ENCODE measurements at regions not wholly inside any gene's neighbourhood (a gene's known extent, or its start where the extent isn't known, plus 50 kb on each side); places are given as distances from the start of the nearest gene placed in this dataset.

DNA sequence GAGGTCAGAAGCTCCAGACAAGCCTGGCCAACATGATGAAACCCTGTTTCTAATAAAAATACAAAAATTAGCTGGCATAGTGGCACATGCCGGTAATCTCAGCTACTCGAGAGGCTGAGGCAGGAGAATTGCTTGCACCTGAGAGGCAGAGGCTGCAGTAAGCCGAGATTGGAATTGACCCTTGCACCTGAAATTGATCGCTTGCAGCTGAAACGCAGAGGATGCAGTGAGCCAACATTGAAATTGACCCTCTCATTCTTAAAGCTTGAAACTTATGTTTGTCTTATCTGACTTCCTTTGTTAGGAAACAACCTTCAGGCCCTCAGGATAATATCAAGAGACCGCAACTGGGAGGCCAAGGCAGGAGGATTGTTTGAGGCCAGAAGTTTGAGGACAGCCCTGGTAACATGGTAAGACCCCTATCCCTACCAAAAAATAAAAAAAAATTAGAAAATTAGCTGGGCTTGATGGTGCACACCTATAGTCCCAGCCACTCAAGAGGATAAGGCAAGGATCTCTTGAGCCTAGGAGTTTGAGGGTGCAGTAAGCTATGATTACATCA, 376.6 kb upstream of the XYLT1 start:
- TF ChIP-seq, protein P1, sequence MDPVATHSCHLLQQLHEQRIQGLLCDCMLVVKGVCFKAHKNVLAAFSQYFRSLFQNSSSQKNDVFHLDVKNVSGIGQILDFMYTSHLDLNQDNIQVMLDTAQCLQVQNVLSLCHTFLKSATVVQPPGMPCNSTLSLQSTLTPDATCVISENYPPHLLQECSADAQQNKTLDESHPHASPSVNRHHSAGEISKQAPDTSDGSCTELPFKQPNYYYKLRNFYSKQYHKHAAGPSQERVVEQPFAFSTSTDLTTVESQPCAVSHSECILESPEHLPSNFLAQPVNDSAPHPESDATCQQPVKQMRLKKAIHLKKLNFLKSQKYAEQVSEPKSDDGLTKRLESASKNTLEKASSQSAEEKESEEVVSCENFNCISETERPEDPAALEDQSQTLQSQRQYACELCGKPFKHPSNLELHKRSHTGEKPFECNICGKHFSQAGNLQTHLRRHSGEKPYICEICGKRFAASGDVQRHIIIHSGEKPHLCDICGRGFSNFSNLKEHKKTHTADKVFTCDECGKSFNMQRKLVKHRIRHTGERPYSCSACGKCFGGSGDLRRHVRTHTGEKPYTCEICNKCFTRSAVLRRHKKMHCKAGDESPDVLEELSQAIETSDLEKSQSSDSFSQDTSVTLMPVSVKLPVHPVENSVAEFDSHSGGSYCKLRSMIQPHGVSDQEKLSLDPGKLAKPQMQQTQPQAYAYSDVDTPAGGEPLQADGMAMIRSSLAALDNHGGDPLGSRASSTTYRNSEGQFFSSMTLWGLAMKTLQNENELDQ (tag by site-specific recombination; IDR thresholded peaks at IDR 0.05; ENCODE audit: low read depth) = no peak
- TF ChIP-seq HOXD13 (CRISPR knock-in tag; IDR thresholded peaks at IDR 0.05; ENCODE audit: borderline replicate concordance) (no peak), ZNF555 (tag by site-specific recombination; conservative IDR thresholded peaks at IDR 0.05) (no peak), ZNF776 (tag by site-specific recombination; IDR thresholded peaks at IDR 0.05; ENCODE audit: borderline replicate concordance) (no peak), GLI2 (tag by site-specific recombination; IDR thresholded peaks at IDR 0.05; ENCODE audit: borderline replicate concordance, low read depth) (no peak), ZBTB48 (tag by site-specific recombination; IDR thresholded peaks at IDR 0.05) (no peak), YY2 (tag by site-specific recombination; IDR thresholded peaks at IDR 0.05) (no peak), ZNF426 (tag by site-specific recombination; IDR thresholded peaks at IDR 0.05) (no peak), ZNF433 (tag by site-specific recombination; IDR thresholded peaks at IDR 0.05; ENCODE audit: low read depth) (no peak), ZNF292 (tag by site-specific recombination; IDR thresholded peaks at IDR 0.05; ENCODE audit: borderline replicate concordance, low read depth) (no peak), ZNF701 (tag by site-specific recombination; IDR thresholded peaks at IDR 0.05) (no peak), ZIC2 (tag by site-specific recombination; IDR thresholded peaks at IDR 0.05) (no peak), ZNF629 (tag by site-specific recombination; IDR thresholded peaks at IDR 0.05) (no peak), ZNF175 (tag by site-specific recombination; IDR thresholded peaks at IDR 0.05) (no peak), HOXC10 (CRISPR knock-in tag; IDR thresholded peaks at IDR 0.05) (no peak)
- TF ChIP-seq, protein P2, sequence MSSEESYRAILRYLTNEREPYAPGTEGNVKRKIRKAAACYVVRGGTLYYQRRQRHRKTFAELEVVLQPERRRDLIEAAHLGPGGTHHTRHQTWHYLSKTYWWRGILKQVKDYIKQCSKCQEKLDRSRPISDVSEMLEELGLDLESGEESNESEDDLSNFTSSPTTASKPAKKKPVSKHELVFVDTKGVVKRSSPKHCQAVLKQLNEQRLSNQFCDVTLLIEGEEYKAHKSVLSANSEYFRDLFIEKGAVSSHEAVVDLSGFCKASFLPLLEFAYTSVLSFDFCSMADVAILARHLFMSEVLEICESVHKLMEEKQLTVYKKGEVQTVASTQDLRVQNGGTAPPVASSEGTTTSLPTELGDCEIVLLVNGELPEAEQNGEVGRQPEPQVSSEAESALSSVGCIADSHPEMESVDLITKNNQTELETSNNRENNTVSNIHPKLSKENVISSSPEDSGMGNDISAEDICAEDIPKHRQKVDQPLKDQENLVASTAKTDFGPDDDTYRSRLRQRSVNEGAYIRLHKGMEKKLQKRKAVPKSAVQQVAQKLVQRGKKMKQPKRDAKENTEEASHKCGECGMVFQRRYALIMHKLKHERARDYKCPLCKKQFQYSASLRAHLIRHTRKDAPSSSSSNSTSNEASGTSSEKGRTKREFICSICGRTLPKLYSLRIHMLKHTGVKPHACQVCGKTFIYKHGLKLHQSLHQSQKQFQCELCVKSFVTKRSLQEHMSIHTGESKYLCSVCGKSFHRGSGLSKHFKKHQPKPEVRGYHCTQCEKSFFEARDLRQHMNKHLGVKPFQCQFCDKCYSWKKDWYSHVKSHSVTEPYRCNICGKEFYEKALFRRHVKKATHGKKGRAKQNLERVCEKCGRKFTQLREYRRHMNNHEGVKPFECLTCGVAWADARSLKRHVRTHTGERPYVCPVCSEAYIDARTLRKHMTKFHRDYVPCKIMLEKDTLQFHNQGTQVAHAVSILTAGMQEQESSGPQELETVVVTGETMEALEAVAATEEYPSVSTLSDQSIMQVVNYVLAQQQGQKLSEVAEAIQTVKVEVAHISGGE (tag by site-specific recombination; conservative IDR thresholded peaks at IDR 0.05; ENCODE audit: low read depth) = no peak
- TF ChIP-seq, protein P3, sequence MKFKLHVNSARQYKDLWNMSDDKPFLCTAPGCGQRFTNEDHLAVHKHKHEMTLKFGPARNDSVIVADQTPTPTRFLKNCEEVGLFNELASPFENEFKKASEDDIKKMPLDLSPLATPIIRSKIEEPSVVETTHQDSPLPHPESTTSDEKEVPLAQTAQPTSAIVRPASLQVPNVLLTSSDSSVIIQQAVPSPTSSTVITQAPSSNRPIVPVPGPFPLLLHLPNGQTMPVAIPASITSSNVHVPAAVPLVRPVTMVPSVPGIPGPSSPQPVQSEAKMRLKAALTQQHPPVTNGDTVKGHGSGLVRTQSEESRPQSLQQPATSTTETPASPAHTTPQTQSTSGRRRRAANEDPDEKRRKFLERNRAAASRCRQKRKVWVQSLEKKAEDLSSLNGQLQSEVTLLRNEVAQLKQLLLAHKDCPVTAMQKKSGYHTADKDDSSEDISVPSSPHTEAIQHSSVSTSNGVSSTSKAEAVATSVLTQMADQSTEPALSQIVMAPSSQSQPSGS (tag by site-specific recombination; IDR thresholded peaks at IDR 0.05; ENCODE audit: low read depth) = no peak
- no peaks in the 10 kb centered on the region for H3K4me1 ChIP-seq (ENCODE audit: control insufficient read depth, insufficient read depth, low read length)
- no peaks in the 10 kb centered on the region for H3K36me3 ChIP-seq (ENCODE audit: control insufficient read depth in 2 of 2, insufficient read depth in 1 of 2, low read length in 2 of 2)
- H3K9me3 ChIP-seq (ENCODE audit: control insufficient read depth, insufficient read depth, low read depth, low read length) = no peaks in the 10 kb centered on the region
- CTCF ChIA-PET = interaction anchor here (0.7 kb wide), 1 partner anchor 114 kb away, joined by 3 read pairs; no protein-coding TSS in a partner anchor
- H3K27ac ChIP-seq (ENCODE audit: extremely low read depth, low read depth, low read length) = no peak overlapping the region
- H3K4me3 ChIP-seq (ENCODE audit: low read depth, low read length) = no peak overlapping the region
- POLR2A ChIA-PET = no interaction called here

DNA sequence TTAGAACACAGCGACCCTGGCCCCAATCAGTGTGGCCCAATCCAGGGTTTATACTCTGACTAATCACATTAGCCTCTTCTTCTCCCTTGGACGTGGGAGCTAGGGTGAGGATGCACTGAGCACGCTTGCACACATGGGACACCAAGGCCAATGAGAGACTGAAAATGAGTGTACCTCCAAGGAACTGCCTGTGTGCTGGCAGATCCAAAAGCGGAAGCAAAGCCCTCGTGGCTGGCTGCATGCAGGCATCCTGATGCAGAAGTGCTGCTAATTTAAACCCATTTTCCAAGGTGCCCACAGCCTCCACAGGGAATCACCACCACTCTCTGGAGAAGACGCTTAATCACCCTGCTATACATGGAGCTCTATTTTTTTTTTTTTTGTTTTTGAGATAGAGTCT, 375.3 kb upstream of the XYLT1 start:
- Histone ChIP-seq H3K36me3 (ENCODE audit: control insufficient read depth in 2 of 2, insufficient read depth in 1 of 2, low read length in 2 of 2) (no peaks in the 10 kb centered on the region), H3K9me3 (ENCODE audit: control insufficient read depth, insufficient read depth, low read depth, low read length) (no peaks in the 10 kb centered on the region), H3K4me1 (ENCODE audit: control insufficient read depth, insufficient read depth, low read length) (no peaks in the 10 kb centered on the region), H3K27ac (ENCODE audit: extremely low read depth, low read depth, low read length) (no peak overlapping the region), H3K4me3 (ENCODE audit: low read depth, low read length) (no peak overlapping the region)
- ChIA-PET POLR2A (no interaction called here), CTCF (interaction anchor here (0.6 kb wide), 1 partner anchor 20 kb away, joined by 4 read pairs; no protein-coding TSS in a partner anchor)
- TF ChIP-seq ZNF214 (tag by site-specific recombination; IDR thresholded peaks at IDR 0.05; ENCODE audit: borderline replicate concordance) = no peak
- TF ChIP-seq YY1 (tag by site-specific recombination; IDR thresholded peaks at IDR 0.05) = no peak
- no peak for TF ChIP-seq ZNF555 (tag by site-specific recombination; conservative IDR thresholded peaks at IDR 0.05)
- TF ChIP-seq, protein P4, sequence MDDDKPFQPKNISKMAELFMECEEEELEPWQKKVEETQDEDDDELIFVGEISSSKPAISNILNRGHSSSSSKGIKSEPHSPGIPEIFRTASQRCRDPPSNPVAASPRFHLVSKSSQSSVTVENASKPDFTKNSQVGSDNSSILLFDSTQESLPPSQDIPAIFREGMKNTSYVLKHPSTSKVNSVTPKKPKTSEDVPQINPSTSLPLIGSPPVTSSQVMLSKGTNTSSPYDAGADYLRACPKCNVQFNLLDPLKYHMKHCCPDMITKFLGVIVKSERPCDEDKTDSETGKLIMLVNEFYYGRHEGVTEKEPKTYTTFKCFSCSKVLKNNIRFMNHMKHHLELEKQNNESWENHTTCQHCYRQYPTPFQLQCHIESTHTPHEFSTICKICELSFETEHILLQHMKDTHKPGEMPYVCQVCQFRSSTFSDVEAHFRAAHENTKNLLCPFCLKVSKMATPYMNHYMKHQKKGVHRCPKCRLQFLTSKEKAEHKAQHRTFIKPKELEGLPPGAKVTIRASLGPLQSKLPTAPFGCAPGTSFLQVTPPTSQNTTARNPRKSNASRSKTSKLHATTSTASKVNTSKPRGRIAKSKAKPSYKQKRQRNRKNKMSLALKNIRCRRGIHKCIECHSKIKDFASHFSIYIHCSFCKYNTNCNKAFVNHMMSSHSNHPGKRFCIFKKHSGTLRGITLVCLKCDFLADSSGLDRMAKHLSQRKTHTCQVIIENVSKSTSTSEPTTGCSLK (tag by site-specific recombination; IDR thresholded peaks at IDR 0.05) = no peak
- no peak for TF ChIP-seq KLF7 (tag by site-specific recombination; IDR thresholded peaks at IDR 0.05; ENCODE audit: borderline replicate concordance)
- no peak for TF ChIP-seq ZNF549 (tag by site-specific recombination; IDR thresholded peaks at IDR 0.05)
- TF ChIP-seq HOXC10 (CRISPR knock-in tag; IDR thresholded peaks at IDR 0.05) = no peak
- TF ChIP-seq HOXD13 (CRISPR knock-in tag; IDR thresholded peaks at IDR 0.05; ENCODE audit: borderline replicate concordance) = no peak
- TF ChIP-seq ZNF514 (tag by site-specific recombination; IDR thresholded peaks at IDR 0.05) = no peak
